Suprapubic skin (tissue), 3 donors: ENCODE measurements at regions not wholly inside any gene's neighbourhood (a gene's known extent, or its start where the extent isn't known, plus 50 kb on each side); places are given as distances from the start of the nearest gene placed in this dataset.

Source experiments
- CTCF ChIP-seq, 2 donors: fragments of 200-600 bp in 1 of 2; fragments of 450-650 bp in 1 of 2; sonication (generic) in 1 of 2; IDR thresholded peaks; one replicate each; pipeline ENCODE4 v1.5.1; 2016 to 2019; ENCODE audit warnings: antibody characterized with exemption in 2 of 2, mild to moderate bottlenecking in 1 of 2, moderate library complexity in 1 of 2
- EP300 ChIP-seq: sonication (generic); formaldehyde crosslinking; IDR thresholded peaks from one replicate; pipeline ENCODE4 v1.6.1; 2017; ENCODE audit warnings: antibody characterized with exemption
- POLR2A ChIP-seq, 2 donors: fragments of 450-650 bp; IDR thresholded peaks; one replicate each; pipeline ENCODE4 v1.6.1; 2017; ENCODE audit warnings: antibody characterized with exemption in 2 of 2, mild to moderate bottlenecking in 2 of 2, moderate library complexity in 2 of 2

GRCh38 chr14:87443039-87443438, 549.9 kb downstream of the GALC start:
- TF ChIP-seq CTCF (IDR thresholded peaks at IDR 0.05) (no peak), POLR2A (IDR thresholded peaks at IDR 0.05) (no peak), EP300 (no peak)
